Esophagus muscularis mucosa (tissue), 4 donors: ENCODE measurements at regions not wholly inside any gene's neighbourhood (a gene's known extent, or its start where the extent isn't known, plus 50 kb on each side); places are given as distances from the start of the nearest gene placed in this dataset.

Experiments
- CTCF ChIP-seq, 3 experiments: fragments of 200-600 bp in 2 of 3; fragments of 450-650 bp in 1 of 3; sonication (generic) in 2 of 3; IDR thresholded peaks; one replicate each; pipeline ENCODE4 v1.5.1; 2017 to 2019; ENCODE audit warnings: antibody characterized with exemption in 3 of 3, mild to moderate bottlenecking in 2 of 3, moderate library complexity in 1 of 3
- EP300 ChIP-seq: sonication (generic); formaldehyde crosslinking; IDR thresholded peaks from one replicate; pipeline ENCODE4 v1.6.1; 2017; ENCODE audit warnings: antibody characterized with exemption
- POLR2A ChIP-seq: fragments of 450-650 bp; IDR thresholded peaks from one replicate; pipeline ENCODE4 v1.6.1; 2017; ENCODE audit warnings: antibody characterized with exemption, moderate library complexity, mild to moderate bottlenecking, low read depth
- POLR2AphosphoS5 ChIP-seq, 2 donors: sonication (generic); formaldehyde crosslinking; IDR thresholded peaks; one replicate each; pipeline ENCODE4 v1.6.1; 2017; ENCODE audit warnings: antibody characterized with exemption in 2 of 2

- TF ChIP-seq EP300 (no peak), CTCF (IDR thresholded peaks at IDR 0.05) (no peak), POLR2A (no peak), POLR2AphosphoS5 (IDR thresholded peaks at IDR 0.05) (no peak)
Observed at GRCh38 chr15:95591886-95592285, 738.6 kb upstream of the NR2F2 start.
